Choroid plexus epithelial cell (primary cell): ENCODE measurements at regions not wholly inside any gene's neighbourhood (a gene's known extent, or its start where the extent isn't known, plus 50 kb on each side); places are given as distances from the start of the nearest gene placed in this dataset.

Experiments
- DNase-seq: peaks from one replicate; pipeline ENCODE4 v3.0.0-alpha.2; 2010; ENCODE audit warnings: low read depth
- H3K4me3 ChIP-seq: 2 replicates; pipeline ENCODE4 v1.5.1; 2011; ENCODE audit warnings: low read depth, mild to moderate bottlenecking, control low read depth, low read length, moderate library complexity
- TF ChIP-seq, protein P1 (sequence below): conservative IDR thresholded peaks from 2 replicates; pipeline ENCODE4 v1.5.1; 2011; ENCODE audit warnings: low read depth, mild to moderate bottlenecking, control low read depth, inconsistent platforms, low read length, moderate library complexity

DNA sequence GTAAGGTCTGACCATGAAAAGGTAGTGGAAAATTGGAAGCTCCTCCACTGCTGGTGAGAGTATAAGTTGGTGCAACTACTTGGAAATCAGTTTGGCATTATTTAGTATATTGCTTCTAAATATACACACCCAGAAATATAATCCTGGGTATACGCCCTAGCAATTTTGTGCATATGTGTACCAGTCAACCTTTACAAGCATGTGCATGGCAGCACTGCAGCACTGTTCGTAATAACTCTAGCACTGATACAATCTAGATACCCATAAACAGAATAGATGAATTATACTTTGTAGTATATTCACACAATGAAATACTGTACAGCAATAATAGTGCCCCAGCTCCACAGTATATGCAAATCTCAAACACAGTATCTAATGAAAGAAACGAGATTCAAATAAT, 265.9 kb downstream of the EMP1 start:
- TF ChIP-seq, protein P1, sequence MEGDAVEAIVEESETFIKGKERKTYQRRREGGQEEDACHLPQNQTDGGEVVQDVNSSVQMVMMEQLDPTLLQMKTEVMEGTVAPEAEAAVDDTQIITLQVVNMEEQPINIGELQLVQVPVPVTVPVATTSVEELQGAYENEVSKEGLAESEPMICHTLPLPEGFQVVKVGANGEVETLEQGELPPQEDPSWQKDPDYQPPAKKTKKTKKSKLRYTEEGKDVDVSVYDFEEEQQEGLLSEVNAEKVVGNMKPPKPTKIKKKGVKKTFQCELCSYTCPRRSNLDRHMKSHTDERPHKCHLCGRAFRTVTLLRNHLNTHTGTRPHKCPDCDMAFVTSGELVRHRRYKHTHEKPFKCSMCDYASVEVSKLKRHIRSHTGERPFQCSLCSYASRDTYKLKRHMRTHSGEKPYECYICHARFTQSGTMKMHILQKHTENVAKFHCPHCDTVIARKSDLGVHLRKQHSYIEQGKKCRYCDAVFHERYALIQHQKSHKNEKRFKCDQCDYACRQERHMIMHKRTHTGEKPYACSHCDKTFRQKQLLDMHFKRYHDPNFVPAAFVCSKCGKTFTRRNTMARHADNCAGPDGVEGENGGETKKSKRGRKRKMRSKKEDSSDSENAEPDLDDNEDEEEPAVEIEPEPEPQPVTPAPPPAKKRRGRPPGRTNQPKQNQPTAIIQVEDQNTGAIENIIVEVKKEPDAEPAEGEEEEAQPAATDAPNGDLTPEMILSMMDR: no peak
- no peak for DNase-seq

DNA sequence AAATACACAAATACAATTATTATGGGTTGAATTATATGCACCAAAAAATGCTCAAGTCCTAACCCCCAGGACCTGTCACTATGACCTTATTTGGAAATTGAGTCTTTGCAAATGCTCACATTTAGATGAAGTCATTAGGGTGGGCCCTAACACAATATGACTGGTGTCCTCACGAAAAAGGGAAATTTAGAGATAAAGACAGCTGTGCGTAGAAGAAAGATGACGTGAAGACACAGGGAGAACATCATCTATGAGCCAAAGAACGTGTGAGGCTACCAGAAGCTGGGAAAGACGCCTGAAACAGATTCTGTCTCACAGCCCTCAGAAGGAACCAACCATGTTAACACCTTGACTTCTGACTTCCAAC, 259.2 kb downstream of the EMP1 start:
- H3K4me3 ChIP-seq: no peak overlapping the region
- TF ChIP-seq, protein P1: no peak
- DNase-seq: no peak

More for the DNA sequence above, 265.9 kb downstream of the EMP1 start:
- H3K4me3 ChIP-seq: no peak overlapping the region

DNA sequence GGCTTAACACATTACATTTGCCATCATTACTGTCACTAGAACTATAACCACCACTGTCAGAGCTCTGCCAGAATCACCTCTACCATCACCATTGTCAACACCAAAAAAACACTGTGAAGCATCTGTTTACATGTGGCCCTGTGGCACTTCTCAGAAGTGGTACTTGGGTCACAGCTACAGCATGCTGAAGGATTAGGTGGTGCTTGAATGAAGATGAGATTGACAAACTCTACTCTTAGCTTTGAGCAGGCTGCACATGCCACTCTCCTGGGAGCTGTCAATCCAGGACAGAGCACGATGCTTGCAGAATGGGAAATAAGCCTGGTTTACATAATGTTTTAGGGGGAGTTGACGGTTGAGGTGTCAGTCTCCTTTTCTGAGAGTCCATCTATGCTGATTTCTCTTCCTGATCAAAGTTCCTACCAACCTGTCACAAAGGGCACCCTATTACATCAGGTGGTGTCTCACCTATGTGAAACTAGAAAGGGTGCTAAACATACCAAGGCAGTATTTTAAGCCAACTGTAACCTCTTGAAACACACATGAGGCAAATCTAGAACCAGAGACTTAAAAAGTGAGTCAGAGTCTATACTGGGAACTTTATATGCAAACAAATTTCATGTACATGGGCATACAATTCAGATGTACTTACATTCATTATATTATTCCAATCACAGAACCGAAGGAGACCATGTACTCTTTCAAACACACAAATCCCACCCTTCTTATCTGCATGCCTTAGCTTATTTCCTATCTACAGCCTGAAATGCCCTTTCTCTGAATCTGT, 258.7 kb downstream of the EMP1 start:
- H3K4me3 ChIP-seq: no peak overlapping the region
- TF ChIP-seq, protein P1: no peak
- DNase-seq: no peak

DNA sequence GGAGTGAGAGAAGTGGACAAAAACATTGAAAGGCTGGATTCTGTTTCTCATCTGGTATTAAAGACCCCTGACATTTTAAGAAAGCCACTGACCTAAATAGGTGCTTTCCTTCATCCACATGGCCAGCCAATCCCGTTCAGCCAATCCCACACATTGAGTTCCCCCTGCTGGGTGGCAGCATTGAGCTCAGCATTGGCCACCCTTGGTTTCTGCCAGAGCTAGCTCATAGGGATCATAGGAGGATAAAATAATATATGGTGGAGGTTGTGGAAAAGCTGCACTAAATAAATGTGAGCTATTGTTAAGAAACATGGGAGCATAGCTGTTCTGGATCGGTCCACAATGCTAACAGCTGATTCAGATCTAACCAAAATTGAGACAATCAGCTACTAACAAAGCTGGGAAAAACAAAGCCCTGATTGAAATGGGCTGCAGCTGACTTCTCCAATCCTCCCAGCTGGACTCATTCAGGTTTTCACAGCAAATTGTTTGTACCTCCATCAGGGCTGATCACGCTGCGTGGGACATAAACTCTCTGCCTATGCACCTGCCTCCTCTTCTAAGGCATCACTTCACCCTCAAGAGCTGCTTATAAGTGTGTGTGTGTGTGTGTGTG, 256.5 kb downstream of the EMP1 start:
- DNase-seq: no peak
- H3K4me3 ChIP-seq: no peak overlapping the region
- TF ChIP-seq, protein P1: no peak

DNA sequence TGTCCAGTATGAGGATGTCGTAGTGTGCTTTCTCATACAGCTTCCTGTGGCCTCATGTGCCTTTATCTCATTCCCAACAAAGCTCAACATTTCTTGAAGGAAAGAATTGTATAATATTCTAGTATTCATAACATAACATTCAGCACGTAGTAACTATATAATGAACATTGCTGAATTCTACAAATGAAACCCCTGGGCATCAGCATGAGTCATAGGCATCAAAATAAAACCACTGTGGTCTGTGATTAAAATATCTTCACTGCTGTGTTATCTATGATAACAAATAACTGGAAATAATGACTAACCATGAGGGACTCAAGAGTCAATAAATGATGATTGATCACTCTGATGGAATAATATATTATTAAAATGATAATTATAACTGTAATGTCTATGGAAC, 255.2 kb downstream of the EMP1 start:
- DNase-seq: no peak
- TF ChIP-seq, protein P1: no peak

DNA sequence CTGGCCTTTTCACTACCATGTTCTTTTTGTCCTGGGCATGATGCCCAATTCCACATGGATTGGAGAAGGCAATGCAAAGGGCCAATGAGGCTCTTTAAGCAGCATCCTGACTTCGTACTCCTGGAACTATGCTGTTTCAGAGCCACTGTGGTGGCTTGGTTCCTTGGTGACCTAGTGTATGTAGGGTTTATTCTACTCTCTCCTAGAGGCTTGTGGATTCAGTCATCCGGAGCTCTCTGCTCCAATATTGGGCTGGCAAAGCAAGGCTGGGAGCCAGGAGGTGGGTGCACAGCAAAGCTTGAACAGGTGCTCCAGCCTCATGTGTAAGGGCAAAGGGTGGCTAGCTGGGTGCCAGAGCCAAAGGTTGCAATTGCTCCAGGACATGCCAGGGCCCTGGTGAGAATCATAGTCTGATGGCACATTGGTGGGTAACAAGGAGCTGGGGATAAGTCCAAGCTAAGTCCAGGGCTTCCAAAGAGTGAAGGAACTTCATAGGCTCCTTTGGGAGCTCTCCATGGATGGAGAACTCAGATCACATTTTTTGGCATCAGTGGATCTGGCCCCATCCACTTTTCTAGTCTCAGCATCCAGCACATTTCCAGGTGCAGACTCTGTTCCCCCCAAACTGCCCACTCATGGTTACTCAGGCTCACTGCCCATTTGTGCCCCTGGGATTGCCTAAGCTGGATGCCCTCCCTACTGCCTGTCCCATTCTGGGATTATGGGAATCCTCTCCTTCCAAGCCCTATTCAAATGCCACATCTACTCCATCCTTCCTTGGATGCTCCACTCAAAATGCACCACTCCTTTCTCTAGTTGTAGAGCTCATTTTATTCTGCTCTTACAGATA, 253.9 kb downstream of the EMP1 start:
- no peak for DNase-seq
- TF ChIP-seq, protein P1: no peak
- no peak overlapping the region for H3K4me3 ChIP-seq

More for the DNA sequence above, 255.2 kb downstream of the EMP1 start:
- no peak overlapping the region for H3K4me3 ChIP-seq
